Progenitor cell of endocrine pancreas (in vitro differentiated cells): ENCODE measurements at regions not wholly inside any gene's neighbourhood (a gene's known extent, or its start where the extent isn't known, plus 50 kb on each side); places are given as distances from the start of the nearest gene placed in this dataset.

Experiments
- DNase-seq: peaks from one replicate; pipeline ENCODE4 v3.0.0; 2021; ENCODE audit warnings: low spot score; ENCODE audit not compliant: unreplicated experiment
- H3K27ac Mint-ChIP-seq: 2 replicates; pipeline ENCODE4 v1.8.0; 2021; ENCODE audit warnings: mild to moderate bottlenecking, moderate library complexity, mixed read lengths
- H3K27me3 Mint-ChIP-seq: 2 replicates; pipeline ENCODE4 v1.8.0; 2021; ENCODE audit warnings: mixed read lengths
- H3K36me3 Mint-ChIP-seq: 2 replicates; pipeline ENCODE4 v1.8.0; 2022; ENCODE audit warnings: mixed read lengths; ENCODE audit not compliant: insufficient read depth
- H3K4me1 Mint-ChIP-seq: 2 replicates; pipeline ENCODE4 v1.8.0; 2021; ENCODE audit warnings: low read depth, mixed read lengths
- H3K4me3 Mint-ChIP-seq: 2 replicates; pipeline ENCODE4 v1.8.0; 2021; ENCODE audit warnings: low read depth, mild to moderate bottlenecking, moderate library complexity, mixed read lengths
- H3K9me3 Mint-ChIP-seq: 2 replicates; pipeline ENCODE4 v1.8.0; 2021; ENCODE audit warnings: low read depth, mixed read lengths
- CTCF ChIP-seq: fragments of 200-600 bp; sonication (generic); IDR thresholded peaks from one replicate; pipeline ENCODE4 v1.5.0; 2021; ENCODE audit warnings: antibody characterized with exemption, mild to moderate bottlenecking; ENCODE audit not compliant: unreplicated experiment

- H3K27ac Mint-ChIP-seq: no peak overlapping the region
These were observed 1249.6 kb downstream of the XPNPEP1 start for GRCh38 chr10:108673741-108674140.

GRCh38 chr10:108663587-108663986, 1259.7 kb downstream of the XPNPEP1 start:
- Mint-ChIP-seq H3K27ac (no peak overlapping the region), H3K36me3 (no peaks in the 10 kb centered on the region)
- no peak for DNase-seq

More at GRCh38 chr10:108673741-108674140, 1249.6 kb downstream of the XPNPEP1 start:
- DNase-seq: no peak
- no peak for TF ChIP-seq CTCF
- Mint-ChIP-seq H3K9me3 (no peaks in the 10 kb centered on the region), H3K36me3 (no peaks in the 10 kb centered on the region), H3K27me3 (no peaks in the 10 kb centered on the region), H3K4me3 (no peak overlapping the region), H3K4me1 (no peaks in the 10 kb centered on the region)

GRCh38 chr10:108662975-108663374, 1260.3 kb downstream of the XPNPEP1 start:
- no peak for DNase-seq
- Mint-ChIP-seq H3K27me3 (no peaks in the 10 kb centered on the region), H3K27ac (no peak overlapping the region), H3K4me1 (no peaks in the 10 kb centered on the region), H3K4me3 (no peak overlapping the region), H3K36me3 (no peaks in the 10 kb centered on the region), H3K9me3 (no peaks in the 10 kb centered on the region)
- no peak for TF ChIP-seq CTCF

More at GRCh38 chr10:108663587-108663986, 1259.7 kb downstream of the XPNPEP1 start:
- no peaks in the 10 kb centered on the region for H3K9me3 Mint-ChIP-seq
- no peak for TF ChIP-seq CTCF
- H3K4me1 Mint-ChIP-seq: no peaks in the 10 kb centered on the region
- no peaks in the 10 kb centered on the region for H3K27me3 Mint-ChIP-seq
- H3K4me3 Mint-ChIP-seq: no peak overlapping the region

- H3K4me1 Mint-ChIP-seq: no peaks in the 10 kb centered on the region
- no peaks in the 10 kb centered on the region for H3K36me3 Mint-ChIP-seq
- no peaks in the 10 kb centered on the region for H3K27me3 Mint-ChIP-seq
- no peak for TF ChIP-seq CTCF
- no peak overlapping the region for H3K27ac Mint-ChIP-seq
- H3K4me3 Mint-ChIP-seq: no peak overlapping the region
- DNase-seq: no peak
- no peaks in the 10 kb centered on the region for H3K9me3 Mint-ChIP-seq
These were observed 1268.3 kb downstream of the XPNPEP1 start for GRCh38 chr10:108655057-108655456.

GRCh38 chr10:108653531-108653930, 1269.8 kb downstream of the XPNPEP1 start:
- H3K27me3 Mint-ChIP-seq: no peaks in the 10 kb centered on the region

More at GRCh38 chr10:108653531-108653930, 1269.8 kb downstream of the XPNPEP1 start:
- no peak for DNase-seq
- no peak for TF ChIP-seq CTCF
- no peaks in the 10 kb centered on the region for H3K9me3 Mint-ChIP-seq
- no peaks in the 10 kb centered on the region for H3K4me1 Mint-ChIP-seq
- H3K4me3 Mint-ChIP-seq: no peak overlapping the region
- no peaks in the 10 kb centered on the region for H3K36me3 Mint-ChIP-seq
- no peak overlapping the region for H3K27ac Mint-ChIP-seq
